SK-N-SH (cell line): ENCODE measurements at regions not wholly inside any gene's neighbourhood (a gene's known extent, or its start where the extent isn't known, plus 50 kb on each side); places are given as distances from the start of the nearest gene placed in this dataset.

Experiments used
- CTCF ChIA-PET: fragments of 300-600, 350-600 bp; formaldehyde crosslinking; extraction: SDS; loops from one replicate; lab custom pipeline; 2021; lab: Yijun Ruan, JAX
- POLR2A ChIA-PET: fragments of 350-600 bp; sonication (Branson Sonifier 250); formaldehyde crosslinking; extraction: SDS; loops from one replicate; lab custom pipeline; 2020; ENCODE audit warnings: antibody characterized with exemption, inconsistent platforms; lab: Yijun Ruan, JAX
- DNase-seq: peaks from one replicate; pipeline ENCODE4 v3.0.0; 2012
- H2AFZ ChIP-seq: fragments of 200-600 bp; sonication (generic); 2 replicates; pipeline ENCODE4 v1.8.1; 2016; ENCODE audit warnings: antibody characterized with exemption, mild to moderate bottlenecking, low read depth
- H3F3A ChIP-seq: fragments of 200-600 bp; sonication (generic); replicated peaks from 2 replicates; pipeline ENCODE3; 2016; ENCODE audit warnings: antibody characterized with exemption, mild to moderate bottlenecking; ENCODE audit not compliant: insufficient read depth
- H3K27ac ChIP-seq, 2 experiments: fragments of 200-500 bp in 1 of 2; fragments of 200-600 bp in 1 of 2; sonication (Bioruptor generic) in 1 of 2; sonication (generic), shearing (Covaris generic) in 1 of 2; 2 replicates each; pipeline versions ENCODE4 v1.5.1 to v1.6.1; 2014 to 2016; ENCODE audit warnings: low read depth in 2 of 2, inconsistent platforms in 1 of 2, low read length in 1 of 2, mild to moderate bottlenecking in 1 of 2, mixed read lengths in 1 of 2
- H3K27me3 ChIP-seq: fragments of 200-600 bp; sonication (generic), shearing (Covaris generic); 2 replicates; pipeline ENCODE4 v1.6.1; 2016; ENCODE audit warnings: mixed run types; ENCODE audit not compliant: insufficient read depth
- H3K36me3 ChIP-seq, 2 experiments: fragments of 200-500 bp in 1 of 2; fragments of 200-600 bp in 1 of 2; sonication (Bioruptor generic) in 1 of 2; sonication (generic) in 1 of 2; replicated peaks in 1 of 2; 2 replicates each; pipeline versions ENCODE3 to v1.5.1; 2014 to 2016; ENCODE audit warnings: low read length in 1 of 2, mild to moderate bottlenecking in 1 of 2; ENCODE audit not compliant: insufficient read depth in 2 of 2, control insufficient read depth in 1 of 2
- H3K4me1 ChIP-seq, 2 experiments: fragments of 200-500 bp in 1 of 2; fragments of 200-600 bp in 1 of 2; sonication (Bioruptor generic) in 1 of 2; sonication (generic), shearing (Covaris generic) in 1 of 2; 2 replicates each; pipeline versions ENCODE4 v1.5.1 to v1.6.1; 2014 to 2016; ENCODE audit warnings: low read depth in 1 of 2, low read length in 1 of 2, mixed run types in 1 of 2; ENCODE audit not compliant: insufficient read depth in 2 of 2, control insufficient read depth in 1 of 2
- H3K4me2 ChIP-seq: fragments of 200-600 bp; sonication (generic), shearing (Covaris generic); 2 replicates; pipeline ENCODE4 v1.6.1; 2017; ENCODE audit warnings: mixed run types
- H3K4me3 ChIP-seq, 2 experiments: fragments of 200-500 bp in 1 of 2; fragments of 200-600 bp in 1 of 2; sonication (Bioruptor generic) in 1 of 2; sonication (generic), shearing (Covaris generic) in 1 of 2; 2 replicates each; pipeline versions ENCODE4 v1.5.1 to v1.8.1; 2014 to 2016; ENCODE audit warnings: low read depth in 2 of 2, inconsistent platforms in 1 of 2, low read length in 1 of 2, mild to moderate bottlenecking in 1 of 2, mixed read lengths in 1 of 2, moderate library complexity in 1 of 2
- H3K79me2 ChIP-seq: fragments of 200-600 bp; sonication (generic); 2 replicates; pipeline ENCODE4 v1.8.1; 2017; ENCODE audit warnings: mild to moderate bottlenecking; ENCODE audit not compliant: insufficient read depth
- H3K9ac ChIP-seq: fragments of 200-600 bp; sonication (generic); 2 replicates; pipeline ENCODE4 v1.6.1; 2017; ENCODE audit warnings: mixed run types
- H3K9me2 ChIP-seq: fragments of 200-600 bp; sonication (generic); 2 replicates; pipeline ENCODE4 v1.6.1; 2017; ENCODE audit warnings: mixed run types
- H3K9me3 ChIP-seq: fragments of 200-600 bp; sonication (generic); 2 replicates; pipeline ENCODE4 v1.6.1; 2017; ENCODE audit warnings: mixed run types, mild to moderate bottlenecking, moderate library complexity
- H4K20me1 ChIP-seq: fragments of 200-600 bp; sonication (generic); 2 replicates; pipeline ENCODE4 v1.6.1; 2017; ENCODE audit warnings: mild to moderate bottlenecking, mixed run types; ENCODE audit not compliant: insufficient read depth
- CHD2 ChIP-seq: fragments of 150-350 bp; IDR thresholded peaks from 2 replicates; pipeline ENCODE4 v1.6.1; 2018; ENCODE audit warnings: low read length; ENCODE audit not compliant: partially characterized antibody
- CTCF ChIP-seq: fragments of 200-600 bp; sonication (generic); IDR thresholded peaks from 2 replicates; pipeline ENCODE4 v1.6.1; 2017; ENCODE audit warnings: antibody characterized with exemption, mild to moderate bottlenecking, moderate library complexity
- GABPA ChIP-seq: IDR thresholded peaks from 2 replicates; pipeline ENCODE4 v1.4.0; 2012; ENCODE audit warnings: low read depth, mild to moderate bottlenecking
- POLR2AphosphoS5 ChIP-seq: IDR thresholded peaks from 2 replicates; pipeline ENCODE4 v1.6.1; 2012; ENCODE audit warnings: low read depth, low read length
- RXRA ChIP-seq: IDR thresholded peaks from 2 replicates; pipeline ENCODE4 v1.4.0; 2012; ENCODE audit warnings: low read depth, mild to moderate bottlenecking, borderline replicate concordance
- USF2 ChIP-seq: fragments of 150-350 bp; IDR thresholded peaks from 2 replicates; pipeline ENCODE4 v1.6.1; 2017; ENCODE audit warnings: antibody characterized with exemption, low read length, low read depth, borderline replicate concordance
- WGBS: methylation state at CpG from one replicate; pipeline ENCODE4 v1.1.6; 2017; ENCODE audit warnings: low lambda C conversion rate; 5-methylcytosine and 5-hydroxymethylcytosine counted together
- TF ChIP-seq, protein P1 (sequence below): IDR thresholded peaks from 2 replicates; pipeline ENCODE4; 2012
- TF ChIP-seq, protein P2 (sequence below): IDR thresholded peaks from 2 replicates; pipeline ENCODE4 v1.6.1; 2012; ENCODE audit warnings: mild to moderate bottlenecking, low read depth, low read length, moderate library complexity

DNA sequence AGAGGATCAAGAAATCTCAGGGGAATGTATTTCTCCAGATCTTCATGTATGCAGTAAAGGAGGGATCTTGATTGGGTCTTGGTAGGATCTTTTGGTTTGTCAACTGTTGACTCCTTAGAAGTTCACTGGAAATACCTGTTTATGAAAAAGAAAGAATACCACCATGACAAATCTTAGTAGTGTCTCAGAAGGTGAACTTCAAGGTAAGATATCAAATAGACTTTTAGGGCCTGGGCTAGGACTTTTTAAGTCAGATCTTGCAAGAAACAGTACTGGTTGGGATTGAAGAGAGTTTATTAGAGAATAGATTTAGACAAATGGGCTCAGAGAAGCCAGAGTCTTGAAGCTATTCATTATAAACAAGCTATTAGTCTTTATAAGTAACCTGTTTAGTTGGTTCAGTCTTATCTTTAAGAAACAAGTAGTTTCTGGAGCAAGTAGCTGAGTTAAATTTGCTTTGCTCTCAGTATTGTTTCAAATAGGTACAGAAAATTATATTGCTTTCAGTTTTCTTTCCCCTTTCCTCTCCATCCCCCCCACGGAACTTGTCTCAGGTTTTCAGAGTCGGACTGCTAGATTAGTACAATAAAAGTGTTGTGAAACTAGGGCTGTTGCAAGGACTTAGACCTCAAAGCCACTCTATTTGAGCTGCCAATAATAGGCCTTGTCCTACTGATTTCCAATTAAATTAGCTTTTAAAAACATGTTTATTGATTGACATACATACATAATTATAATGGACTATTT is 529.1 kb upstream of the CITED2 start:
- no peak for DNase-seq
- TF ChIP-seq CTCF (no peak), RXRA (no peak), CHD2 (no peak), GABPA (no peak), POLR2AphosphoS5 (no peak), USF2 (no peak)
- TF ChIP-seq, protein P1, sequence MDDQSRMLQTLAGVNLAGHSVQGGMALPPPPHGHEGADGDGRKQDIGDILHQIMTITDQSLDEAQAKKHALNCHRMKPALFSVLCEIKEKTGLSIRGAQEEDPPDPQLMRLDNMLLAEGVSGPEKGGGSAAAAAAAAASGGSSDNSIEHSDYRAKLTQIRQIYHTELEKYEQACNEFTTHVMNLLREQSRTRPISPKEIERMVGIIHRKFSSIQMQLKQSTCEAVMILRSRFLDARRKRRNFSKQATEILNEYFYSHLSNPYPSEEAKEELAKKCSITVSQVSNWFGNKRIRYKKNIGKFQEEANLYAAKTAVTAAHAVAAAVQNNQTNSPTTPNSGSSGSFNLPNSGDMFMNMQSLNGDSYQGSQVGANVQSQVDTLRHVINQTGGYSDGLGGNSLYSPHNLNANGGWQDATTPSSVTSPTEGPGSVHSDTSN = no peak
- TF ChIP-seq, protein P2, sequence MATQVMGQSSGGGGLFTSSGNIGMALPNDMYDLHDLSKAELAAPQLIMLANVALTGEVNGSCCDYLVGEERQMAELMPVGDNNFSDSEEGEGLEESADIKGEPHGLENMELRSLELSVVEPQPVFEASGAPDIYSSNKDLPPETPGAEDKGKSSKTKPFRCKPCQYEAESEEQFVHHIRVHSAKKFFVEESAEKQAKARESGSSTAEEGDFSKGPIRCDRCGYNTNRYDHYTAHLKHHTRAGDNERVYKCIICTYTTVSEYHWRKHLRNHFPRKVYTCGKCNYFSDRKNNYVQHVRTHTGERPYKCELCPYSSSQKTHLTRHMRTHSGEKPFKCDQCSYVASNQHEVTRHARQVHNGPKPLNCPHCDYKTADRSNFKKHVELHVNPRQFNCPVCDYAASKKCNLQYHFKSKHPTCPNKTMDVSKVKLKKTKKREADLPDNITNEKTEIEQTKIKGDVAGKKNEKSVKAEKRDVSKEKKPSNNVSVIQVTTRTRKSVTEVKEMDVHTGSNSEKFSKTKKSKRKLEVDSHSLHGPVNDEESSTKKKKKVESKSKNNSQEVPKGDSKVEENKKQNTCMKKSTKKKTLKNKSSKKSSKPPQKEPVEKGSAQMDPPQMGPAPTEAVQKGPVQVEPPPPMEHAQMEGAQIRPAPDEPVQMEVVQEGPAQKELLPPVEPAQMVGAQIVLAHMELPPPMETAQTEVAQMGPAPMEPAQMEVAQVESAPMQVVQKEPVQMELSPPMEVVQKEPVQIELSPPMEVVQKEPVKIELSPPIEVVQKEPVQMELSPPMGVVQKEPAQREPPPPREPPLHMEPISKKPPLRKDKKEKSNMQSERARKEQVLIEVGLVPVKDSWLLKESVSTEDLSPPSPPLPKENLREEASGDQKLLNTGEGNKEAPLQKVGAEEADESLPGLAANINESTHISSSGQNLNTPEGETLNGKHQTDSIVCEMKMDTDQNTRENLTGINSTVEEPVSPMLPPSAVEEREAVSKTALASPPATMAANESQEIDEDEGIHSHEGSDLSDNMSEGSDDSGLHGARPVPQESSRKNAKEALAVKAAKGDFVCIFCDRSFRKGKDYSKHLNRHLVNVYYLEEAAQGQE = no peak
- H4K20me1 ChIP-seq = no peaks in the 10 kb centered on the region
- H3K27ac ChIP-seq = no peak overlapping the region
- no peak overlapping the region for H2AFZ ChIP-seq
- H3F3A ChIP-seq = no peaks in the 10 kb centered on the region
- ChIA-PET CTCF (interaction anchor here (1.1 kb wide), 1 partner anchor 22 kb away, joined by 4 read pairs; no protein-coding TSS in a partner anchor), POLR2A (no interaction called here)
- 89% methylated on average over 2 of the region's 2 CpGs for WGBS
- H3K4me2 ChIP-seq = no peak overlapping the region
- H3K9me3 ChIP-seq = no peaks in the 10 kb centered on the region
- H3K79me2 ChIP-seq = no peaks in the 10 kb centered on the region
- no peaks in the 10 kb centered on the region for H3K4me1 ChIP-seq
- no peaks in the 10 kb centered on the region for H3K36me3 ChIP-seq
- H3K27me3 ChIP-seq = no peaks in the 10 kb centered on the region
- no peak overlapping the region for H3K4me3 ChIP-seq
- no peak overlapping the region for H3K9ac ChIP-seq
- H3K9me2 ChIP-seq = no peaks in the 10 kb centered on the region
